ENCODE measurements at regions not wholly inside any gene's neighbourhood (a gene's known extent, or its start where the extent isn't known, plus 50 kb on each side); places are given as distances from the start of the nearest gene placed in this dataset.

DNA sequence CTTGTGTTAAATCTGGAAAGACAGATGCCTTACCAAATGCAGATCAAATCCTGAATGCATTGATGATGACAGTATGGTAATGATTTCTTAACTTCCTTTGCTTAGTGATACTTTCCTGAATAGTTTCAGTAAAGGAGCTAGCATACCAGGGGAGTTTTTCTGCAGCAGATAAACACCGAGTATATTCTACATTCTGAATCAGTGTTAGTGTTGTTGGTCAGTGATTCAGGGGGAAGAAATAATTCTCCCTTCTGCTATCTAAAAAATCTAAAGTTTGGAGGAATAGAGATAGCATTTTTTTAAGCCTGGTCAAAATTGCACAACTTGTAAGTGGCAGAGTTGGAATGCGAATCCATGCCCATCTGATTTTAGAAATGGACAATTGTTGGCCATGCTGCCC lies 512.2 kb upstream of the MARCKS start:
- no peak for TF ChIP-seq POLR2AphosphoS5 (IDR thresholded peaks at IDR 0.05)
- no peak for TF ChIP-seq POLR2A (IDR thresholded peaks at IDR 0.05)
